OCI-M2 (cell line): ENCODE measurements at regions not wholly inside any gene's neighbourhood (a gene's known extent, or its start where the extent isn't known, plus 50 kb on each side); places are given as distances from the start of the nearest gene placed in this dataset.

Experiments used
- DNase-seq: peaks from one replicate; lab custom pipeline; 2025; ENCODE audit not compliant: unreplicated experiment; lab: John Stamatoyannopoulos, UW

GRCh38 chr21:39056636-39057035, 126.6 kb downstream of the PSMG1 start:
- DNase-seq = no peak

- DNase-seq = no peak
Measured at GRCh38 chr21:39055167-39055767, 128.0 kb downstream of the PSMG1 start.

GRCh38 chr21:39054066-39054465, 129.2 kb downstream of the PSMG1 start:
- no peak for DNase-seq

- no peak for DNase-seq
Measured at GRCh38 chr21:39053126-39053525, 130.1 kb downstream of the PSMG1 start.

GRCh38 chr21:39052718-39053117, 130.5 kb downstream of the PSMG1 start:
- DNase-seq = no peak

- DNase-seq = no peak
Measured at GRCh38 chr21:39051588-39051949, 131.7 kb downstream of the PSMG1 start.

- DNase-seq = no peak
Measured at GRCh38 chr21:39050841-39051587, 132.2 kb downstream of the PSMG1 start.

GRCh38 chr21:39048574-39048973, 134.7 kb downstream of the PSMG1 start:
- DNase-seq = no peak

- DNase-seq = no peak
Measured at GRCh38 chr21:39048064-39048463, 135.2 kb downstream of the PSMG1 start.

GRCh38 chr21:39047046-39047445, 136.2 kb downstream of the PSMG1 start:
- no peak for DNase-seq

GRCh38 chr21:39046236-39046916, 136.9 kb downstream of the PSMG1 start:
- DNase-seq = no peak

GRCh38 chr21:39041816-39042215, 141.4 kb downstream of the PSMG1 start:
- DNase-seq = no peak

- DNase-seq = no peak
Measured at GRCh38 chr21:39040494-39041110, 142.6 kb downstream of the PSMG1 start.

GRCh38 chr21:39037807-39038405, 145.3 kb downstream of the PSMG1 start:
- no peak for DNase-seq

GRCh38 chr21:39036581-39036980, 146.7 kb downstream of the PSMG1 start:
- no peak for DNase-seq

GRCh38 chr21:39034590-39035536, 148.4 kb downstream of the PSMG1 start:
- DNase-seq = no peak

- DNase-seq = no peak
Measured at GRCh38 chr21:39033878-39034589, 149.2 kb downstream of the PSMG1 start.

- DNase-seq = no peak
Measured at GRCh38 chr21:39029900-39030884, 153.1 kb downstream of the PSMG1 start.
